ENCODE measurements at regions not wholly inside any gene's neighbourhood (a gene's known extent, or its start where the extent isn't known, plus 50 kb on each side); places are given as distances from the start of the nearest gene placed in this dataset.
A peak's percentile ranks its signal among the peaks of the same experiment; 100 is the strongest.

GRCh38 chr1:8182034-8182761 is 135.7 kb upstream of the SLC45A1 start (continued):
- TF ChIP-seq PRDM10 (CRISPR knock-in tag; IDR thresholded peaks at IDR 0.05; ENCODE audit: low read depth) (0 out of 2 replicates have a peak, but pooled peaks have one; percentile 7), KAT2B (IDR thresholded peaks at IDR 0.05; ENCODE audit: borderline replicate concordance, low read depth, low read length) (no peak), RERE (CRISPR knock-in tag; IDR thresholded peaks at IDR 0.05; ENCODE audit: low read depth) (0 out of 2 replicates have a peak, but pooled peaks have one; percentile 15), ZNF280B (CRISPR knock-in tag; IDR thresholded peaks at IDR 0.05; ENCODE audit: borderline replicate concordance) (no peak), JUNB (CRISPR knock-in tag; IDR thresholded peaks at IDR 0.05; ENCODE audit: borderline replicate concordance) (peak; percentile 76; the same call in 1 of the 2 replicates), ZFP1 (CRISPR knock-in tag; IDR thresholded peaks at IDR 0.05) (peak; percentile 42; the same call in 1 of the 2 replicates), SP1 (IDR thresholded peaks at IDR 0.05) (no peak), SP1 (CRISPR knock-in tag; IDR thresholded peaks at IDR 0.05) (no peak), ZNF430 (CRISPR knock-in tag; IDR thresholded peaks at IDR 0.05) (peak; percentile 78; the same call in 1 of the 2 replicates), ZNF441 (CRISPR knock-in tag; IDR thresholded peaks at IDR 0.05; ENCODE audit: borderline replicate concordance) (peak; percentile 72; the same call in 1 of the 2 replicates), IKZF5 (CRISPR knock-in tag; IDR thresholded peaks at IDR 0.05) (peak; percentile 62; the same call in 1 of the 2 replicates), GATA4 (IDR thresholded peaks at IDR 0.05; ENCODE audit: borderline replicate concordance, low read depth) (peak; percentile 62; the same call in 1 of the 2 replicates), SALL2 (CRISPR knock-in tag; IDR thresholded peaks at IDR 0.05) (no peak)
